Esophagus muscularis mucosa (tissue), 4 donors: ENCODE measurements at regions not wholly inside any gene's neighbourhood (a gene's known extent, or its start where the extent isn't known, plus 50 kb on each side); places are given as distances from the start of the nearest gene placed in this dataset.

ENCODE experiments used
- DNase-seq: peaks from one replicate; pipeline ENCODE4 v3.0.0-alpha.2; 2017; ENCODE audit errors: extremely low spot score
- H3K27ac ChIP-seq, 4 donors: fragments of 200-600 bp; sonication (generic); replicated peaks in 1 of 4; 1 replicate in 3 of 4; 2 replicates in 1 of 4; pipeline ENCODE4 v1.5.1; 2016 to 2019; ENCODE audit warnings: mild to moderate bottlenecking in 1 of 4
- H3K27me3 ChIP-seq, 4 donors: fragments of 200-600 bp; sonication (generic); one replicate each; pipeline versions ENCODE4 v1.5.1 to v1.6.0; 2016 to 2019
- H3K36me3 ChIP-seq, 4 donors: fragments of 200-600 bp; sonication (generic); one replicate each; pipeline ENCODE4 v1.5.1; 2016 to 2019
- H3K4me1 ChIP-seq, 4 donors: fragments of 200-600 bp; sonication (generic); one replicate each; pipeline ENCODE4 v1.5.1; 2016 to 2019
- H3K4me3 ChIP-seq, 4 donors: fragments of 200-600 bp; sonication (generic); 1 replicate in 2 of 4; 2 replicates in 2 of 4; pipeline ENCODE4 v1.5.1; 2016 to 2019; ENCODE audit warnings: mild to moderate bottlenecking in 4 of 4, moderate library complexity in 1 of 4
- H3K9me3 ChIP-seq, 4 donors: fragments of 200-600 bp; sonication (generic); 1 replicate in 3 of 4; 2 replicates in 1 of 4; pipeline ENCODE4 v1.5.1; 2016 to 2019
- EP300 ChIP-seq: sonication (generic); formaldehyde crosslinking; IDR thresholded peaks from one replicate; pipeline ENCODE4 v1.6.1; 2017; ENCODE audit warnings: antibody characterized with exemption
- POLR2A ChIP-seq: fragments of 450-650 bp; IDR thresholded peaks from one replicate; pipeline ENCODE4 v1.6.1; 2017; ENCODE audit warnings: antibody characterized with exemption, moderate library complexity, mild to moderate bottlenecking, low read depth
- POLR2AphosphoS5 ChIP-seq, 2 donors: sonication (generic); formaldehyde crosslinking; IDR thresholded peaks; one replicate each; pipeline ENCODE4 v1.6.1; 2017; ENCODE audit warnings: antibody characterized with exemption in 2 of 2
- WGBS: methylation state at CpG from one replicate; pipeline ENCODE4 v1.1.5; 2018; 5-methylcytosine and 5-hydroxymethylcytosine counted together
- intact Hi-C: fragments of 100-400 bp; cut with DNase I; formaldehyde crosslinking; loops from one replicate; pipeline ENCODE4 v1.15.1; 2023
- TF ChIP-seq, protein P1 (sequence below), 3 experiments: fragments of 200-600 bp in 2 of 3; fragments of 450-650 bp in 1 of 3; sonication (generic) in 2 of 3; IDR thresholded peaks; one replicate each; pipeline ENCODE4 v1.5.1; 2017 to 2019; ENCODE audit warnings: antibody characterized with exemption in 3 of 3, mild to moderate bottlenecking in 2 of 3, moderate library complexity in 1 of 3

DNA sequence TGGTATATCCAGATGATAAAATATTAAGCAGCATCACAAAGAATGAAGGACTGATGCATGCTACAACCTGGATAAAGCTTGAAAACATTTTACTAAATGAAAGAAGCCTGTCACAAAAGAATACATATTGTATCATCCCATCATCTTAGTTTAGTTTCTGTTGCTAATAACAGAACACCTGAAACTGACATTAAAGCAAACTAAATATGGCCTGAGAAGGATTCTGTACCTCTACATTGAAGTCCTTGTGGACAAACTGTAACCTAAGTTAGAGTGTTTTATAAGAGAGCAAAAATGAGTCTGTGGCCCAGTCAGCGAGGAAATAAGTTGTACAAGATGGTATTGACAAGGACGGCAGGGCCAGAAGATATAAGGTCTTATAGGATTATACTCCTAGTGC, 261.0 kb upstream of the CPHXL start:
- Histone ChIP-seq H3K27me3 (no peaks in the 10 kb centered on the region), H3K9me3 (no peaks in the 10 kb centered on the region), H3K4me1 (no peaks in the 10 kb centered on the region), H3K27ac (no peak overlapping the region), H3K4me3 (no peak overlapping the region), H3K36me3 (no peaks in the 10 kb centered on the region)
- intact Hi-C loops: no loop called here
- TF ChIP-seq, protein P1, sequence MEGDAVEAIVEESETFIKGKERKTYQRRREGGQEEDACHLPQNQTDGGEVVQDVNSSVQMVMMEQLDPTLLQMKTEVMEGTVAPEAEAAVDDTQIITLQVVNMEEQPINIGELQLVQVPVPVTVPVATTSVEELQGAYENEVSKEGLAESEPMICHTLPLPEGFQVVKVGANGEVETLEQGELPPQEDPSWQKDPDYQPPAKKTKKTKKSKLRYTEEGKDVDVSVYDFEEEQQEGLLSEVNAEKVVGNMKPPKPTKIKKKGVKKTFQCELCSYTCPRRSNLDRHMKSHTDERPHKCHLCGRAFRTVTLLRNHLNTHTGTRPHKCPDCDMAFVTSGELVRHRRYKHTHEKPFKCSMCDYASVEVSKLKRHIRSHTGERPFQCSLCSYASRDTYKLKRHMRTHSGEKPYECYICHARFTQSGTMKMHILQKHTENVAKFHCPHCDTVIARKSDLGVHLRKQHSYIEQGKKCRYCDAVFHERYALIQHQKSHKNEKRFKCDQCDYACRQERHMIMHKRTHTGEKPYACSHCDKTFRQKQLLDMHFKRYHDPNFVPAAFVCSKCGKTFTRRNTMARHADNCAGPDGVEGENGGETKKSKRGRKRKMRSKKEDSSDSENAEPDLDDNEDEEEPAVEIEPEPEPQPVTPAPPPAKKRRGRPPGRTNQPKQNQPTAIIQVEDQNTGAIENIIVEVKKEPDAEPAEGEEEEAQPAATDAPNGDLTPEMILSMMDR (IDR thresholded peaks at IDR 0.05): no peak
- TF ChIP-seq POLR2A: no peak
- no peak for TF ChIP-seq POLR2AphosphoS5 (IDR thresholded peaks at IDR 0.05)
- TF ChIP-seq EP300: no peak
- 91% methylated on average over 2 of the region's 2 CpGs for WGBS
- no peak for DNase-seq

DNA sequence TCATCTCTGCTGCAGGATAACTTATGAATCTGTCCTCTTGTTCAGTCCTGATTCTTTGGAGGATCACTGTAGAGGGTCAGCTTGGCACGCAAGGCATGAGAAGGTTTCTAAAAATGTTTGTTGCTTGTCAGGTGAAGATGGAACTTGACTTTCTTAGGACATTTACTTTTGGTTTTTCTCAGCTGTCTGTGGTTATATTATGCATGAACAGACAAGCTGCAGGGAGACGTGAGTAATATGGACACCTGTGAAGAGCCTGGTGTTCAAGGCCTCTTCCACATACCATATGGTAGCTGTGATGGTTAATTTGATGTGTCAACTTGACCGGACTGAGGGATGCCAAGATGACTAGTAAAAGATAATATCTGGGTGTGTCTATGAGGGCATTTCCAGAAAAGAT, 270.2 kb upstream of the CPHXL start:
- no peak for TF ChIP-seq POLR2A
- no peak for TF ChIP-seq EP300
- no peak for TF ChIP-seq POLR2AphosphoS5 (IDR thresholded peaks at IDR 0.05)
- TF ChIP-seq, protein P1 (IDR thresholded peaks at IDR 0.05): no peak
- intact Hi-C loops: no loop called here

DNA sequence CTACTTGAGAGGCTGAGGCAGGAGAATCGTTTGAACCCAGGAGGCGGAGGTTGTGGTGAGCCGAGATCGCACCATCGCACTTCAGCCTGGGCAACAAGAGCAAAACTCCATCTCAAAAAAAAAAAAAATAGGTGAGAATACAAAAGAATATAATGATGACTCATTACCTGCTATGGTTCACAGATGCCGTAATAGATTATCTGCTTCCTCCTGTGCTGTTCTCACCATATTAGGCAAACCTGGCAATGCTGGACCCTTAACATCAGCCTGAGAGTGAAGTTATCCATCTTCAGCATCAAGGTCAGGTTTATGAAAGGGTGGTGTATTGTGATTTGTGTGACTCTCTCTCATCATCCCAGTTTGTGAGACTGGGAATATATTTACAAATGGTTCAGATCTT, 271.3 kb upstream of the CPHXL start:
- no peak for TF ChIP-seq EP300
- no peaks in the 10 kb centered on the region for H3K36me3 ChIP-seq
- no peak overlapping the region for H3K27ac ChIP-seq
- no peak overlapping the region for H3K4me3 ChIP-seq
- H3K27me3 ChIP-seq: no peaks in the 10 kb centered on the region
- intact Hi-C loops: no loop called here
- no peaks in the 10 kb centered on the region for H3K4me1 ChIP-seq
- no peak for DNase-seq
- 90% methylated on average over 6 of the region's 6 CpGs for WGBS
- no peaks in the 10 kb centered on the region for H3K9me3 ChIP-seq

More for the DNA sequence above, 270.2 kb upstream of the CPHXL start:
- no peak for DNase-seq
- no peak overlapping the region for H3K4me3 ChIP-seq
- no peaks in the 10 kb centered on the region for H3K27me3 ChIP-seq
- H3K4me1 ChIP-seq: no peaks in the 10 kb centered on the region
- WGBS: 54% methylated on average over 3 of the region's 3 CpGs
- H3K36me3 ChIP-seq: no peaks in the 10 kb centered on the region
- no peaks in the 10 kb centered on the region for H3K9me3 ChIP-seq
- no peak overlapping the region for H3K27ac ChIP-seq

DNA sequence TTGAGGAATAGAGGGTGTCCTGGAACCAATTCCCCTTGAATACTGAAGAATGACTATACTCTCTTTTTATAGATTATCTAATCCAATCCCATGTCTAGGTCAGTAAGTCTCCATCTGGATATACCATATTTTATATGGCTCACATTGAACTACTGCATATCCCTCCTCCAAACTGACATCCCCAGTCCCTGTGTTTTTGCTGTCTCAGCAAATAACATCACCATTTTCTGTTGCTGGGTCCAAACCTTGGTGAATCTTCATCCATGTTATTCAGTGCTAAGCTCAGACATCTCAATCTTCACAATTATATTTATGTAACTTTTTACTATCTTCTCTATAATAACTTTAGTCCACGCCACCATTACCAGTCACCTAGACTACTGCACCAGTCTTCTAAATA, 269.6 kb upstream of the CNTNAP4 start:
- Histone ChIP-seq H3K27ac (no peak overlapping the region), H3K4me3 (no peak overlapping the region), H3K27me3 (no peaks in the 10 kb centered on the region), H3K36me3 (no peaks in the 10 kb centered on the region), H3K4me1 (no peaks in the 10 kb centered on the region), H3K9me3 (no peaks in the 10 kb centered on the region)
- no peak for DNase-seq
- WGBS: 89% methylated on average over 1 of the region's 1 CpG
- intact Hi-C loops: no loop called here
- TF ChIP-seq, protein P1 (IDR thresholded peaks at IDR 0.05): no peak
- TF ChIP-seq EP300 (no peak), POLR2A (no peak)

DNA sequence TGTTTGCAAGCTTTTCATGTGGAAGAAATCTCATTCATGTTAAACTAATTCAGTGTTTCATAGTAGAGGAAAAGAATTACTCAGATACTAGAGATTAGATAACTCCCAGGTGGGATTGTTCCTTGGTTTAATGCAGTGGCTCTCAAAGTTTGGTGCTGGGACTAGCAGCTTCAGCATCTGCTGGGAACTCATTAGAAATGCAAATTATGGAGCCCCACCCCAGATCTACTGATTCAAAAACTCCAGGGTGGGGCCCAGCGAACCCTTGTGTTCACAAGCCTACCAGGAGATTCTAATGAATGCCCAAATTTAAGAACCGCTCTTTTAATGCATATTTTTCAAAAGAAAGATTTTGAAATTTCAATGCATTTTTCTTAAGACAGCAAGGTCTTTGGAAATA, 253.4 kb upstream of the CNTNAP4 start:
- H3K27me3 ChIP-seq: no peaks in the 10 kb centered on the region
- H3K27ac ChIP-seq: no peak overlapping the region
- no peaks in the 10 kb centered on the region for H3K36me3 ChIP-seq
- 89% methylated on average over 2 of the region's 2 CpGs for WGBS
- intact Hi-C loops: no loop called here
- H3K4me3 ChIP-seq: no peak overlapping the region
- peaks cover 0 to 6% (median 0%) of the 10 kb centered on the region in 4 donors for H3K9me3 ChIP-seq
- no peak for DNase-seq
- no peak for TF ChIP-seq POLR2AphosphoS5 (IDR thresholded peaks at IDR 0.05)
- TF ChIP-seq EP300: no peak
- TF ChIP-seq, protein P1 (IDR thresholded peaks at IDR 0.05): no peak
- no peak for TF ChIP-seq POLR2A
- no peaks in the 10 kb centered on the region for H3K4me1 ChIP-seq
